ENCODE measurements at regions not wholly inside any gene's neighbourhood (a gene's known extent, or its start where the extent isn't known, plus 50 kb on each side); places are given as distances from the start of the nearest gene placed in this dataset.

GRCh38 chr3:83770664-83771402 lies 1188.0 kb upstream of the CADM2 start:
- no peaks in the 10 kb centered on the region for H3K9me3 ChIP-seq (ENCODE audit: low read depth, low read length)
- H3K36me3 ChIP-seq (ENCODE audit: insufficient read depth, low read length), result no peaks in the 10 kb centered on the region
- H3K9ac ChIP-seq (ENCODE audit: insufficient read length), result no peak overlapping the region
- H3K4me3 ChIP-seq, result no peak overlapping the region
- DNase-seq (ENCODE audit: low read depth, low spot score), result no peak
- no peak overlapping the region for H3K27ac ChIP-seq
- TF ChIP-seq FOXP2 (optimal IDR thresholded peaks at IDR 0.05; ENCODE audit: control extremely low read depth, extremely low read length, insufficient read depth) (no peak), POLR2AphosphoS5 (IDR thresholded peaks at IDR 0.05; ENCODE audit: borderline replicate concordance, low read depth, low read length) (no peak), EZH2 (IDR thresholded peaks at IDR 0.05) (no peak)

DNA sequence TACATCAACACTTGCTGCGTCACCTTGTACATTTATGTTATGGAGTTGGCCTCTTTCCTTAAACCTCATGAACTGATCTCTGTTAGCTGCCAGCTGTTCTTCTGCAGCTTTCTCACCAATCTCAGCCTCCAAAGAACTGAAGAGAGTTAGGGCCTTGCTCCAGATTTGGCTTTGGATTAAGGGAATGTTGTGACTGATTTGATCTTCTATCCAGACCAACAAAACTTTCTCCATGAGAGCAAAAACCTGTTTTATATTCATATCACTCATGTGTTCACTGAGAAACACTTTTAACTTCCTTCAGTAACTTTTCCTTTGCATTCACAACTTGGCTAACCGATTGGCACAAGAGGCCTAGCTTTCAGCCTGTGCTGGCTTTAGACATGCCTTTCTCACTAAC lies 1156.0 kb upstream of the CADM2 start:
- H3K27ac ChIP-seq, result no peak overlapping the region
- H3K9me3 ChIP-seq (ENCODE audit: low read depth, low read length), result no peaks in the 10 kb centered on the region
- TF ChIP-seq POLR2AphosphoS5 (IDR thresholded peaks at IDR 0.05; ENCODE audit: borderline replicate concordance, low read depth, low read length) (no peak), FOXP2 (optimal IDR thresholded peaks at IDR 0.05; ENCODE audit: control extremely low read depth, extremely low read length, insufficient read depth) (no peak), EZH2 (IDR thresholded peaks at IDR 0.05) (no peak)
- H3K36me3 ChIP-seq (ENCODE audit: insufficient read depth, low read length), result no peaks in the 10 kb centered on the region
- DNase-seq (ENCODE audit: low read depth, low spot score), result no peak
- H3K4me3 ChIP-seq, result no peak overlapping the region
- no peak overlapping the region for H3K9ac ChIP-seq (ENCODE audit: insufficient read length)

GRCh38 chr3:83807511-83807910 lies 1151.3 kb upstream of the CADM2 start:
- TF ChIP-seq POLR2AphosphoS5 (IDR thresholded peaks at IDR 0.05; ENCODE audit: borderline replicate concordance, low read depth, low read length) (no peak), FOXP2 (optimal IDR thresholded peaks at IDR 0.05; ENCODE audit: control extremely low read depth, extremely low read length, insufficient read depth) (no peak), EZH2 (IDR thresholded peaks at IDR 0.05) (no peak)
- DNase-seq (ENCODE audit: low read depth, low spot score), result no peak
- Histone ChIP-seq H3K4me3 (no peak overlapping the region), H3K36me3 (ENCODE audit: insufficient read depth, low read length) (no peaks in the 10 kb centered on the region), H3K9me3 (ENCODE audit: low read depth, low read length) (no peaks in the 10 kb centered on the region), H3K27ac (no peak overlapping the region), H3K9ac (ENCODE audit: insufficient read length) (no peak overlapping the region)

DNA sequence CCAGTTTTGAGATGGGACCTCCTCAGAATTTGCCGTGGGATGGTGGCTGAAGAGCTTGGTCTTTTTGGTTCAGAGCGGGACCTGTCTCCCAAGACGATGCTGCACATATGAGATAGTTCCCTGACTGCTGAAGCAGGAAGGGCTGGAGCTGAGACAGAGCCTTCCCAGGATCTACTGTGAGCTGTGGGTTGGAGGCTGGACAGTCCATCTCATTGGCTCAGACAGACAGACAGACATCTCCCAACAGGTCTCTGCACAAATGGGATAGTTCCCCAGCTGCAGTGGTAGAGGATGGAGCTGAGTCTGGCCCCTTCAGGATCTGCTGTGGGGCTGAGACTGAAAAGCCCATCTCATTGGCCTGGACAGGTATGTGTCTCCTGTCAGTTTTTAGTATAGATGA lies 1145.6 kb upstream of the CADM2 start:
- no peak for TF ChIP-seq POLR2AphosphoS5 (IDR thresholded peaks at IDR 0.05; ENCODE audit: borderline replicate concordance, low read depth, low read length)
- no peak for TF ChIP-seq EZH2 (IDR thresholded peaks at IDR 0.05)
- no peak for TF ChIP-seq FOXP2 (optimal IDR thresholded peaks at IDR 0.05; ENCODE audit: control extremely low read depth, extremely low read length, insufficient read depth)
- Histone ChIP-seq H3K9me3 (ENCODE audit: low read depth, low read length) (no peaks in the 10 kb centered on the region), H3K27ac (no peak overlapping the region), H3K36me3 (ENCODE audit: insufficient read depth, low read length) (no peaks in the 10 kb centered on the region), H3K4me3 (no peak overlapping the region), H3K9ac (ENCODE audit: insufficient read length) (no peak overlapping the region)
- DNase-seq (ENCODE audit: low read depth, low spot score), result no peak

DNA sequence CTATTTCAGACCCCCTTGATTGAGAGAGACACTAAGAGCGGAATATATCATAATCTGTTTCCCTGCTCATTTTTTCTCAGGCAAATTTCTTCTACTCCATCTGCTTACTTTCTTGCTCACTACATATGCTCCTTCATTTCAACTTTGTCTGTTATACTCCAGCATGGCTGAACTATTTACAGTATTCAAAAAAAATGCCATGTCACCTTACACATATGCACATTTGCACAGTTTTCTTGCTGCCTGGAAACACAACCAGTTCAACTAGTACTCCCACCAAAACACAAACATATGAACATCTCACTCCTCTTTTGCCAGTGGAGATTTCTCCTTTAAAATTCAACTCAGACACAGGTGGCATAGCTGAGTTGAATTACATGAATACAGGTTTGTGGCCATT lies 1142.1 kb upstream of the CADM2 start:
- Histone ChIP-seq H3K4me3 (no peak overlapping the region), H3K27ac (no peak overlapping the region), H3K9me3 (ENCODE audit: low read depth, low read length) (no peaks in the 10 kb centered on the region), H3K9ac (ENCODE audit: insufficient read length) (no peak overlapping the region), H3K36me3 (ENCODE audit: insufficient read depth, low read length) (no peaks in the 10 kb centered on the region)
- TF ChIP-seq EZH2 (IDR thresholded peaks at IDR 0.05) (no peak), POLR2AphosphoS5 (IDR thresholded peaks at IDR 0.05; ENCODE audit: borderline replicate concordance, low read depth, low read length) (no peak), FOXP2 (optimal IDR thresholded peaks at IDR 0.05; ENCODE audit: control extremely low read depth, extremely low read length, insufficient read depth) (no peak)
- DNase-seq (ENCODE audit: low read depth, low spot score), result no peak

GRCh38 chr3:83821506-83821905 lies 1137.3 kb upstream of the CADM2 start:
- Histone ChIP-seq H3K36me3 (ENCODE audit: insufficient read depth, low read length) (no peaks in the 10 kb centered on the region), H3K9ac (ENCODE audit: insufficient read length) (no peak overlapping the region), H3K4me3 (no peak overlapping the region), H3K27ac (no peak overlapping the region), H3K9me3 (ENCODE audit: low read depth, low read length) (no peaks in the 10 kb centered on the region)
- no peak for DNase-seq (ENCODE audit: low read depth, low spot score)
- TF ChIP-seq POLR2AphosphoS5 (IDR thresholded peaks at IDR 0.05; ENCODE audit: borderline replicate concordance, low read depth, low read length), result no peak
- TF ChIP-seq EZH2 (IDR thresholded peaks at IDR 0.05), result no peak
- no peak for TF ChIP-seq FOXP2 (optimal IDR thresholded peaks at IDR 0.05; ENCODE audit: control extremely low read depth, extremely low read length, insufficient read depth)

GRCh38 chr3:83823095-83823494 lies 1135.7 kb upstream of the CADM2 start:
- H3K27ac ChIP-seq, result no peak overlapping the region
- no peak overlapping the region for H3K9ac ChIP-seq (ENCODE audit: insufficient read length)
- DNase-seq (ENCODE audit: low read depth, low spot score), result no peak

GRCh38 chr3:83835040-83835439 lies 1123.7 kb upstream of the CADM2 start:
- TF ChIP-seq POLR2AphosphoS5 (IDR thresholded peaks at IDR 0.05; ENCODE audit: borderline replicate concordance, low read depth, low read length), result no peak
- TF ChIP-seq EZH2 (IDR thresholded peaks at IDR 0.05), result no peak
- no peak for TF ChIP-seq FOXP2 (optimal IDR thresholded peaks at IDR 0.05; ENCODE audit: control extremely low read depth, extremely low read length, insufficient read depth)
- DNase-seq (ENCODE audit: low read depth, low spot score), result no peak
- Histone ChIP-seq H3K4me3 (no peak overlapping the region), H3K9me3 (ENCODE audit: low read depth, low read length) (no peaks in the 10 kb centered on the region), H3K36me3 (ENCODE audit: insufficient read depth, low read length) (no peaks in the 10 kb centered on the region), H3K9ac (ENCODE audit: insufficient read length) (no peak overlapping the region), H3K27ac (no peak overlapping the region)

More at GRCh38 chr3:83823095-83823494, 1135.7 kb upstream of the CADM2 start:
- TF ChIP-seq EZH2 (IDR thresholded peaks at IDR 0.05) (no peak), POLR2AphosphoS5 (IDR thresholded peaks at IDR 0.05; ENCODE audit: borderline replicate concordance, low read depth, low read length) (no peak), FOXP2 (optimal IDR thresholded peaks at IDR 0.05; ENCODE audit: control extremely low read depth, extremely low read length, insufficient read depth) (no peak)
- H3K36me3 ChIP-seq (ENCODE audit: insufficient read depth, low read length), result no peaks in the 10 kb centered on the region
- H3K9me3 ChIP-seq (ENCODE audit: low read depth, low read length), result no peaks in the 10 kb centered on the region
- no peak overlapping the region for H3K4me3 ChIP-seq

GRCh38 chr3:83842511-83842910 lies 1116.3 kb upstream of the CADM2 start:
- H3K9me3 ChIP-seq (ENCODE audit: low read depth, low read length), result no peaks in the 10 kb centered on the region
- no peak for TF ChIP-seq EZH2 (IDR thresholded peaks at IDR 0.05)
- TF ChIP-seq FOXP2 (optimal IDR thresholded peaks at IDR 0.05; ENCODE audit: control extremely low read depth, extremely low read length, insufficient read depth), result no peak
- no peak for TF ChIP-seq POLR2AphosphoS5 (IDR thresholded peaks at IDR 0.05; ENCODE audit: borderline replicate concordance, low read depth, low read length)
- DNase-seq (ENCODE audit: low read depth, low spot score), result no peak
- no peaks in the 10 kb centered on the region for H3K36me3 ChIP-seq (ENCODE audit: insufficient read depth, low read length)
- no peak overlapping the region for H3K4me3 ChIP-seq
- H3K27ac ChIP-seq, result no peak overlapping the region
- H3K9ac ChIP-seq (ENCODE audit: insufficient read length), result no peak overlapping the region
